Prostate gland (tissue), 2 donors: ENCODE measurements at regions not wholly inside any gene's neighbourhood (a gene's known extent, or its start where the extent isn't known, plus 50 kb on each side); places are given as distances from the start of the nearest gene placed in this dataset.

Experiments
- DNase-seq: peaks from one replicate; pipeline ENCODE4 v3.0.0-alpha.2; 2019; ENCODE audit warnings: low spot score
- H3K27ac ChIP-seq, 2 donors: fragments of 200-600 bp; sonication (generic); 2 replicates each; pipeline ENCODE4 v1.5.1; 2017 to 2019
- H3K27me3 ChIP-seq: fragments of 200-600 bp; sonication (generic); replicated peaks from 2 replicates; pipeline ENCODE4 v1.5.1; 2019; ENCODE audit not compliant: insufficient read depth
- H3K36me3 ChIP-seq, 2 donors: fragments of 200-600 bp; sonication (generic); 1 replicate in 1 of 2; 2 replicates in 1 of 2; pipeline versions ENCODE4 v1.5.1 to v1.8.1; 2017 to 2019
- H3K4me1 ChIP-seq: fragments of 200-600 bp; sonication (generic); replicated peaks from 2 replicates; pipeline ENCODE4 v1.5.1; 2019
- H3K4me3 ChIP-seq, 2 donors: fragments of 200-600 bp; sonication (generic); 2 replicates each; pipeline ENCODE4 v1.5.1; 2017 to 2019
- H3K9me3 ChIP-seq: fragments of 200-600 bp; sonication (generic); 2 replicates; pipeline ENCODE4 v1.5.1; 2017
- CTCF ChIP-seq, 4 experiments: fragments of 200-600 bp in 2 of 4; fragments of 450-650 bp in 2 of 4; sonication (generic) in 2 of 4; IDR thresholded peaks; 1 replicate in 3 of 4; 2 replicates in 1 of 4; pipeline ENCODE4 v1.5.1; 2016 to 2019; ENCODE audit warnings: antibody characterized with exemption in 4 of 4, mild to moderate bottlenecking in 2 of 4, moderate library complexity in 2 of 4
- POLR2A ChIP-seq: fragments of 450-650 bp; IDR thresholded peaks from one replicate; pipeline ENCODE4 v1.6.1; 2016; ENCODE audit warnings: antibody characterized with exemption, mild to moderate bottlenecking
- POLR2AphosphoS5 ChIP-seq: sonication (generic); formaldehyde crosslinking; IDR thresholded peaks from one replicate; pipeline ENCODE4 v1.6.1; 2017; ENCODE audit warnings: antibody characterized with exemption
- WGBS: methylation state at CpG from one replicate; pipeline ENCODE4 v1.1.5; 2018; 5-methylcytosine and 5-hydroxymethylcytosine counted together
- intact Hi-C: fragments of 100-400 bp; cut with DNase I; formaldehyde crosslinking; loops from one replicate; pipeline ENCODE4 v1.14.2; 2022

GRCh38 chr5:39709032-39709431, 284.3 kb upstream of the DAB2 start:
- Histone ChIP-seq H3K27me3 (no peaks in the 10 kb centered on the region), H3K4me3 (no peak overlapping the region), H3K9me3 (no peaks in the 10 kb centered on the region), H3K4me1 (no peaks in the 10 kb centered on the region), H3K36me3 (no peaks in the 10 kb centered on the region), H3K27ac (no peak overlapping the region)
- no peak for TF ChIP-seq POLR2A
- TF ChIP-seq POLR2AphosphoS5, result no peak
- TF ChIP-seq CTCF (IDR thresholded peaks at IDR 0.05), result no peak
- 84% methylated on average over 4 of the region's 4 CpGs for WGBS
- DNase-seq, result no peak
- intact Hi-C loops, result no loop called here

GRCh38 chr5:39702928-39703327, 278.1 kb upstream of the DAB2 start:
- no peaks in the 10 kb centered on the region for H3K36me3 ChIP-seq
- H3K27ac ChIP-seq, result no peak overlapping the region
- no peaks in the 10 kb centered on the region for H3K9me3 ChIP-seq
- WGBS, result 84% methylated on average over 3 of the region's 3 CpGs
- no peaks in the 10 kb centered on the region for H3K4me1 ChIP-seq
- DNase-seq, result no peak
- H3K4me3 ChIP-seq, result no peak overlapping the region
- no peaks in the 10 kb centered on the region for H3K27me3 ChIP-seq
- intact Hi-C loops, result no loop called here
- TF ChIP-seq CTCF (IDR thresholded peaks at IDR 0.05) (no peak), POLR2A (no peak), POLR2AphosphoS5 (no peak)

GRCh38 chr5:39700523-39700922, 275.7 kb upstream of the DAB2 start:
- DNase-seq, result no peak
- no peak for TF ChIP-seq POLR2AphosphoS5
- no peak for TF ChIP-seq POLR2A
- Histone ChIP-seq H3K27me3 (no peaks in the 10 kb centered on the region), H3K36me3 (no peaks in the 10 kb centered on the region), H3K27ac (no peak overlapping the region), H3K9me3 (no peaks in the 10 kb centered on the region), H3K4me1 (no peaks in the 10 kb centered on the region), H3K4me3 (no peak overlapping the region)
- WGBS, result 74% methylated on average over 1 of the region's 1 CpG
- intact Hi-C loops, result no loop called here

- no peak overlapping the region for H3K27ac ChIP-seq
- no peaks in the 10 kb centered on the region for H3K9me3 ChIP-seq
- H3K4me1 ChIP-seq, result no peaks in the 10 kb centered on the region
- TF ChIP-seq POLR2A (no peak), POLR2AphosphoS5 (no peak), CTCF (IDR thresholded peaks at IDR 0.05) (no peak)
- intact Hi-C loops, result no loop called here
- no peaks in the 10 kb centered on the region for H3K27me3 ChIP-seq
- DNase-seq, result no peak
- H3K36me3 ChIP-seq, result no peaks in the 10 kb centered on the region
- H3K4me3 ChIP-seq, result no peak overlapping the region
- WGBS, result 73% methylated on average over 4 of the region's 4 CpGs
Measured at GRCh38 chr5:39698838-39699560, 274.2 kb upstream of the DAB2 start.

- no peak for TF ChIP-seq POLR2AphosphoS5
- no peak for TF ChIP-seq CTCF (IDR thresholded peaks at IDR 0.05)
- no peak for TF ChIP-seq POLR2A
- intact Hi-C loops, result no loop called here
Measured at GRCh38 chr5:39697881-39698280, 273.1 kb upstream of the DAB2 start.

More at GRCh38 chr5:39697881-39698280, 273.1 kb upstream of the DAB2 start:
- no peak overlapping the region for H3K4me3 ChIP-seq
- no peaks in the 10 kb centered on the region for H3K36me3 ChIP-seq
- H3K27me3 ChIP-seq, result no peaks in the 10 kb centered on the region
- DNase-seq, result no peak
- no peak overlapping the region for H3K27ac ChIP-seq
- H3K4me1 ChIP-seq, result no peaks in the 10 kb centered on the region
- H3K9me3 ChIP-seq, result no peaks in the 10 kb centered on the region
